A172 (cell line): ENCODE measurements at regions not wholly inside any gene's neighbourhood (a gene's known extent, or its start where the extent isn't known, plus 50 kb on each side); places are given as distances from the start of the nearest gene placed in this dataset.

Experiments
- DNase-seq: peaks from one replicate; pipeline ENCODE4 v3.0.0-alpha.2; 2015; ENCODE audit warnings: low spot score

DNA sequence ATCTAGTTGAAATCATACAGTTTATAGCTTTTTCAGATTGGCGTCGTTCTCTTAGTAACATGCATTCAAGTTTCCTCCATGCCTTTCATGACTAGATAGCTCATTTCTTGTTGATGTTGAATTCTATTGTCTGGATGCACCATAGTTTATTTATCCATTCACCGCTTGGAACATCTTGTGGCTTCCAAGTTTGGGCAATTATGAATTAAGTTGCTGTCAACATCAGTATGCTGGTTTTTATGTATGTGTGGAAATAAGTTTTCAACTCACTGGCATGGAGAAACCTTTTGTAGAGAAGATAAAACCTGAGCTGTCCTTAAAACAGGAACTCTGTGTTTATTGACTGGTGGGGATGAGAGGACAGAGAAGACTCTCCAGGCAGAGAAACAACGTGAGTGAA is 248.0 kb downstream of the CDC5L start:
- DNase-seq = no peak

DNA sequence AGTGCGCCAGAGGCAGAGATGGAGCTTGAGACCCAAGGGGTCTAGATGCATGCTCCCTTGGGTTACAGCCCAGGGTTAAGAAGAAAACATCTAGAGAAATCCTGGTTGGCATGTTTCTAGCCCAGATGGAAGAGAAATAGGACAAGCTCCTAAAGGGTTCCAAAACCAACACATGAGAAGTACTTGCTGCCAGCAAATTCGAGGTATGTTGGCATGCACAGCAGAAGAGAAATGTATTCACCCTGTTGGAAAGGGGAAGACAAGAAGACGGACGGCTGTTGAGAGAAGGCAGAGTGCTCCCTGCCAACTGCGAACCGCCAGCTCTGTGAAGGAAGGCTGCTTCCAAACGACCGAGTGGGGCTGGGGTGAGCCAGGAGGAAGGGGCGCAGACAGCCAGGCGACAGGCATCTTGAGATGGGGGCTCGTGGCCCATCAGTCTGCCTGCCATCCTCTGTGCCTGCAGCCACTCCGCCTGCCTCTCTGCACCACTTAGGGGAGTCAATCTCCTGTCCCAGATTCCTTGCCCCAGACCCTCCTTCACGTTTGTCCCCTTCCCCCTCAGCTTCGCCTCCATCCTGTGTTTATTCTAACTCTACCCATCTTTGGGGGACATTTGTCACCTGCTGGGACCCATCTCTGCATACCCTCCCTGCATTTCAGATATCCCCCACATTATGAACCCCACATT is 249.2 kb downstream of the CDC5L start:
- no peak for DNase-seq

DNA sequence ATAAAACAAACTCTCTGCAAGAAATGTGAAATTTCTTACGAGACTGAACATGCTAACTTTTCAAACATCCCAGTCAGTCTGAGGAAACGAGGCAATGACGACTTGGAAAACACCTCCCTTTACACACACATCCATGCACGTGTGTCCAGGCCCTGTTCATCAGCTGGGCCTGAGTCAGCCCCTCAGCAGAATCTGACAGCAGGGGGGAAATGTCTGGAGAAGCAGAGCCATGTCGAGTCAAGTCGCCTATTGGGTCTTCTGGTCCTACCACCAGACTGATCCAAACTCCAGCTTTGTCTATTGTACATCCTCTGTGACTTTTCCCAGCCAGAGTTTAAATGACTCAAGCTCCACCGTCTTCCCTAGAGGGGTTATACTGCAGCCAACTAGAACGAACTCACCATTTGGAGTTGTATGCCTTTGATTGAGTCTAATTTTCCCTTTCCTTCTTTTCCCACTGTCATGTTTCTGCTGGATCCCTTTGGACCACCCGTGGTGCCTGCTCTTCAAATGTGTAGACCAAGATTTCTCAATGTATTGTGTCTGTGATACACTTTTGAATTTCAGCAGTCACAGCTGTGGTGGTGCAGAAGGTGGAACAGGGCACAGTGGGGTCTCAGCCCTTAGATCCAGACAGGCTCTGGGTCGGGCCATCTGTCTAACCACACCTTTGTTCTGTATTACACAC is 254.0 kb downstream of the CDC5L start:
- no peak for DNase-seq

DNA sequence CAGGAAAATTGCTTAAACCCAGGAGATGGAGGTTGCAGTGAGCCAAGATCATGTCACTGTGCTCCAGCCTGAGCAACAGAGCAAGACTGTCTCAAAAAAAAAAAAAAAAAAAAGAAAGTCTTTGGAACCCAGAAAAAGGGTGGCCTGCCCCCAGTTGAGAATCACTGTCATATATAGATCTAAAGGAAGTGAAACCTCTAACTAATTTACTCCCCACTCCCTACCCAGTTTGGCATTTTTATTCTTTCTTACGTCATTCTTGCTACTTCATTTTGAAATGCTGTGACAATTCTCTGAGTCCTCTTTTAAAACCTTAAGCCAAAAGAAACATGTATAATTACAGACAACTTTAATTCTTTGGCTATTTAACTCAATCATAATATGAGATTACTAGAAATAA is 254.8 kb downstream of the CDC5L start:
- DNase-seq = no peak

DNA sequence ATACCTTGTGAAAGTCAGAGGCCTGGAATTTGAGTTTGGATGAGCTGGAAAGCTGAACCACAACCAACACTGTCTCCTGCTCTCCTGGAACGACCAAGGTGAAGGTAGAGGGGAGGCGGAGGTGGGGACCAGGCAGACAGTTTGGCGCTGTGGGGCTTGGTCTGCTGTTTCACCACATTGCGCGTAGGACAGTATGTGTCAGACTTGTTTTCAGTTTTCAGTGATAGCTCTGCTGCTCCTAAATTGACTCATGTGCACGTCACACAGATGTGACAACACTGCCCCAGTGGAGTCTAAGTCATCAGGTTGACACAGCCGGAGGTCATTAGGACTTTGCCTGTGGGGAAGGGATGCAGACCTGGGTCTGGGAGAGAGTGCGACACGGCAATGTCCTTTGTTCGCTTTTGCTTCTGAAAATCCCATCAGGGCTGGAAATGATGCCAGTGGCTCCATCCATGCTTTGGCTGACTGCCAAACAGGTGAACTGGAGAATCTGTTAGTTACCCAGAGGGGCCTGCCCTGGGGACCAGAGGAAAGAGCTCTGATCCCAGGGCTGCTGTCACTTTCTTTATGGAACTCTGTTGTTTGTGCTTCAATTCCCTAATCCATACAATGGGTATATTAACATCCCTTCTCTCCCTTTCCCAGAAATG is 255.5 kb downstream of the CDC5L start:
- DNase-seq = peak; percentile 18

DNA sequence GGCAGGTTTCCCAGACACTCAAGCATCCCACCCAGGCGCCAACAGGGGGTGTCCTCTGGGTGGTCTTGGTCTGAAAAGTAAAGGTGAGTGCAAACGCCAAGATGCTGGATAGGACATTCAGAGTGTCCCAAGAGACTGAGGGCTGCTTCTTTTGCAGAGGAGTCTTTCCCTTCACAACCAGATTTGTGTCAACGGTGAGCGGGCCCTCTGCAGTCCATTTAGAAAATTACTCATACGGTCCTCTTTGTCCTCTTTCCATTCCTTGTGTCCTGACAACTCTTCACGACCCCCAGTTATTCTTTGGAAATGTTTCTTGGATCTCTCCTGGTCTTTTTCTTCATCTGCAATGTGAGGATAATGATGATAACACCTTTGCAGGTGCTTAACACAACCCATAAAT is 257.8 kb downstream of the CDC5L start:
- no peak for DNase-seq

DNA sequence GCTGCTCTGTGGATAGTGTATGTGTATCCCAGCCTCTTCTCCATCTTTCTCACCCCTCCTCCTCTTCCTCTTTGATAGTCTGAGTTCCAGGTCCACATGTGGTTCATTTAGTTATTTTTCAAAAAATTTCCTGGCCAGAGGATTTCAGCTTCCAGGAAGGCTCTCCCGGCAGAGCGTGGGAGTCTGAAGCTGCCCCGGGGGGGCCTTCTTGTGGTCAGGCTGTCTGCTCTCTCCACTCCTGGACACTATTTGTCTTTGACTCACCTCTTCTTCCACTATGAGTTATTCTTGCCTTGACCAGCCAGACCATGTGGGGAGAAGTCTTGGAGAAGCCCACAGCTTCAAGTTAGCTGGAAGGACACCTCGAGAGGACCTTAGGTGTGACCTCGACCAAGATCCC is 258.8 kb downstream of the CDC5L start:
- DNase-seq = peak; percentile 30

DNA sequence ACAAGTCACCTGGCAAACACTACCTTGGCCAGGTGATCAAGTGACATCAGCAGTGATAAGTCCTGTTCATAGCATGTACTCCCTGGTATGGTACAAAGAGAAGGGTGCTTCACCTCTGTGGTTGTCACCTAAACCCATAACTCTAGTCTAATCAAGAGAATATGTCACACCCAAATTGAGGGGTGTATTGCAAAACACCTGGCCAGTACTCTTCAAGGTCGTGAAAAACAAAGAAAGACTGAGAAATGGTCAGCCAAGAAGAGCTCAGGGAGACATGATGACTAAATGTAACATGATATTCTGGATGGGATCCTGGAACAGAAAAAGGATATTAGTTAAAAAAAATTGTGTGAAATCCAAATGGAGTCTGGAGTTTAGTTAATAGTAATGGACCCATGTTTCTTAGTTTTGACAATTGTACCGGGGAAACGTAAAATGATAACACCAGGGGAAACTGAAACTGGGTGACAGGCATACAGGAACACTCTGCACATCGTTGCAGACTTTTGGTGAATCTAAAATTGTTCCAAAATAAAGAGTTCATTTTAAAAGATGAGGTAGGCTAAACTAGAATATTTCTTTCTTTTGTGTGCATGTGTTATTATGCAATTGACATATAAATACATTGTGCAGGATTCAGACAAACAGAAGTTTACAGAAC is 262.0 kb downstream of the CDC5L start:
- DNase-seq = no peak

DNA sequence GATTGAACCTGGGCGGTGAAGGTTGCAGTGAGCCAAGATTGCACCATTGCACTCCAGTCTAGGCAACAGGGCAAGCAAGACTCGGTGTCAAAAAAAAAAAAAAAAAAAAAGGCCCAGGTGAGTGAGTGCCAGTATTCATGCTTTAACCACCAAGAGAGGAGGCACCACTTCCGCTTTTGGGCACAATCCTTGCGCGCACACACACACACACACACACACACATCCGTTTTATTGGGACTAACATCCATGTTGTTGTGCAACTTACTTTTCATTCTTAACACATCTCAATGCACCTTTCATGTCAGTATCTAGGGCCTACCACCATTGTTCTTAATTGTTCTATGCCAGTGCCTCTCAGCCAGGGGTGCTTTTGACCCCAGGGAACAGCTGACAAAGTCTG is 263.0 kb downstream of the CDC5L start:
- DNase-seq = no peak

DNA sequence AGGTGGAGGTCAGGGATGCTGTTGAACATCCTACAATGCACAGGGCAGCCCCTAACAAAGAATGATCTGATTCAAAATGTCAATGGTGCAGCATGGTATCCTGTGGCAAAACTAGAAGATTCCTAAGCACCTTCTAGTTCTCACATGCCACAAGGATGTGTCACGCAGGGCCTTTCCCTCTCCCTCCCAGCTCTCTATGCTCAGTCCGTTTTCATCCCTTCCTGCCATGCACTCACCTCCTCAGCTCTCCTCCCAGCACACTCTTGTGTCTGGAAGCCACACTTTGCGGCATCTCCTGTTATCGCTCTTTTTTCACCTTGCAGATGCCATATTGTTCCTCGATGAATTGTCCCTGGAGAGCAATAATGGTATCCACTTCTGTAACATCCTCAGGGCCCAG is 263.4 kb downstream of the CDC5L start:
- DNase-seq = peak; percentile 62

DNA sequence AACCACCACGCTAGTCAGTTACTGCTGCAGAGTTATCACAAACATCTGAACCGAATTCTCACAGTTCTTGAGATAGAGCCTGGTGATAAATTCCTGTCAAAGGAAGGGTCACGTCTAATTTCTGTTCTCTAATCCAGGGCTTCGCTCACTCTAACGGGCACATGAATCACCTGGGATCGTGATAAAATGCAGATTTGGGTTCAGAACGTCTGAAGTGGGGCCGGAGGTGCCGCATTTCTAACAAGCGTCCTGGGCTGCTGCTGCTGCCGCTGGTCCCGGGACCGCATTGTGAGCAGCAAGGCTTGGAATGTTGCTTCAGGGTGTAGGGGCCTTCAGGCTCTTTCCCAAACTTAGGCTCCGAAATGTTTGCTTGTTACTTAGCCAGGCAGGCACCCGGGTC is 264.1 kb downstream of the CDC5L start:
- no peak for DNase-seq

DNA sequence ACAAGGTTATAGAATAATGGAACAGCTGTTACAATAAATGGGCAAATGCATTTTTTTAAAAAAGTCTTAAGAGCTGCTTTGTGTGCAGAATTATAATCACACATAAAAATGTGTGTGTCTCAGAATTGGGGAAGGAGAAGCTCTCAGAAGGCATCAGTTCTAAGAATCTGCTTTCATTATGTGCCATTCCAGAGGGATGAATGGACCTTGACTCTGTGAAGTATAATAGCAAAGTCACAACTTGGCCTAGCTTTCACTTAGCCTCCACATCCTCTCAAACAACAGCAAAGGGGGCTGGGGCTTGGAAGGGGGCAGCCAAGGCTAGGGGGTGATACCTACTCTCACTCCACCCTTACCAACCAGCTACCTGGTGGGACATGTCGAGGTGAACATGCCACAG is 265.0 kb downstream of the CDC5L start:
- no peak for DNase-seq

DNA sequence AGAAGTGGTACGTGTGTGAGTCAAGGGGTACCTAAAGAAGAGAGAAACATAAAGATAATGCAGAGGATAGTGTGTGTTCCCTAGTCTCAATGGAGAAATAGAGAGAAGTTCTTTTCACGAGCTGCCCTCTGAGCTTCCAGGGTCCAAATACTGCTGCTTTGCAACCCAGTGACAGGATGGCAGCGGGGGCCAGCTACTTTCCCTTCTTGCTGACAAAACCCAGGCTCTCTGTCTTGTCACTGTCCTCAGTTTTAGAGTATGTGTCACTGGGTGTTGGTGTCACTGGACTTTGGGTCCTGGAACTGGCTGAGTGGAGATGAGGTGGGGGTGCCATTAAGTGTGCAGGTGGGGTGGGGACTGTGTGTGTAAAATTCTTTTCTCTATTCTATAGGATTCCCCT is 265.6 kb downstream of the CDC5L start:
- no peak for DNase-seq

DNA sequence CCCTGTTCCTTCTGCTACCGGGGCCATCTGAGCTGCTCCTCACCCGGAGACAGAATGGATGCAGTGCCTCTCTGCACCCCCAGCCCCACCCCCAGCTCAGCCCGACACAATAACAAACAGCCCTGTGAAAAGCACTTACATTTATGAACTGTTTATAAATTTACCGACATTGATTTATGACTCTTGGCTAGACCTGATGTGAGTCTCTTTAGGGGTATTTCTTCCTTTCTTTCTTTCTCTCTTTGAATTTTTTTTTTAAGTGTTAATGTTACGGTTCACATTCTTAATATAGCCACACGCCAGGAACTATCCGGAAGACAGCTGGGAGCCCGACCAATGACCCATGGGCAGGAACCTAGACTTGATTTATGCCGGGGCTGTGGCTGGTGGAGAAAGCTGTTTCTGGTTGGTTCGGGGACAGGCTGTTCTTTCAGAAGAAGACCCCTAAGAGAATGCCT is 266.3 kb downstream of the CDC5L start:
- no peak for DNase-seq

DNA sequence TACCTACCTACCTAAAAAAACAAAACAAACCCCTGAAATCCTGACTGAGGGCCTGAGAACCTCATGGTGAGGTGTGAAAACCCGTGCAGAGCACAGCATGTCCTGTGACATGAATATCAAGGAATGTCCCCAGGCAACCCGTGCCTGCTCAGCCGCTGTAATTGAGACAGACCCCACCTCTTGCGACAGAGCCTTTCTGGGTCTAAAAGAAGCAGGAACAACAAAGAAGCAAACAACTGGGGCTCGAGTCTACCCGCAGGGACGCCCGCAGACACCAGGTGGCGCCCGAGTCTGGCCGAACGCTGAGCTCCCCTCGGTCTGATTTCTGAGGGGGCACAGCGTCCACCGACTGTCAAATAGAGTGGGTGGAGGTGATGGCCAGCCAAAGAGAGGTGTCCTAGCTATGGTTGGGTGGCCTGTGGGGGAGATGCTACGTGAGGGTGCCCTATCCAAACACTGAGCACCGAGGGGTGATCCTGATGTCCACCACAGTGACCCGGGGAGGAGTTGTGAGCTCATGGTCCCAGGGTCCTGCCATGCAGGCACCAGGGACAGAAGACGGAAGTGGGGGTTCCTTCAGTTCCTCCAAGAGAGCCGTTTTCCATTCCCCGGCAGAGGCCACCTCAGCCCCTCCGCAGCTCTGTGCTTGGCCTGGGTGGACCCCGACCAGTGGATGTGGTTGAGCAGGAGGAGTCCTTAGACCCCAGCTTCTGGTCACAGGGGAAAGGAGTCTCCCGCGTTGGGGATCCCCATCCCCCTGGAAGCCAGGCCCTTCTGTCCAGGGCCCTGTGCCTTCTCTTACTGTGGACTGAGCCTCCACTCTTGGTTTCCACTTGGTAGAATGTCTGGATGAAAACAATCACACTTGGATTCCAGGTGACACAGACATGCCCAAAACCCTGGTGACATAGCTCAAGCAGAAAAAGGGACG is 268.2 kb downstream of the CDC5L start:
- peak; percentile 18 for DNase-seq

DNA sequence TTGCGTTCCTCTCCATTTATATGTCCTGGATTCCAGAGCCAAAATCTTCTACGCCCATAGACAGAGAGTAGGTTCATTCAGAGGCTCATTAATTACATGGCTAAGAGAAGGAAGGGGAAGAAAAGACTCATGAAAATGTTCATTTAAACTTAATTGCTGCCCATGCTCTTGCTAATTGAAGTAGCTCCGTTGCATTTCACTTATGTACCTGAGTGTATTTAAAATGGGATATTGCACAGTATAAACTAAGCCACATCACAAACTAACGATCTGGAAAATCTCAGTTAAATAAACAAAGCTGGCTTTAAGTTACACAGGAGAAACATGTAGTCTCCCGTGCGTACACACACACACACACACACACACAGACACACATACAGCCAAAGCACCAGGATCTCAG is 269.2 kb downstream of the CDC5L start:
- DNase-seq = no peak

DNA sequence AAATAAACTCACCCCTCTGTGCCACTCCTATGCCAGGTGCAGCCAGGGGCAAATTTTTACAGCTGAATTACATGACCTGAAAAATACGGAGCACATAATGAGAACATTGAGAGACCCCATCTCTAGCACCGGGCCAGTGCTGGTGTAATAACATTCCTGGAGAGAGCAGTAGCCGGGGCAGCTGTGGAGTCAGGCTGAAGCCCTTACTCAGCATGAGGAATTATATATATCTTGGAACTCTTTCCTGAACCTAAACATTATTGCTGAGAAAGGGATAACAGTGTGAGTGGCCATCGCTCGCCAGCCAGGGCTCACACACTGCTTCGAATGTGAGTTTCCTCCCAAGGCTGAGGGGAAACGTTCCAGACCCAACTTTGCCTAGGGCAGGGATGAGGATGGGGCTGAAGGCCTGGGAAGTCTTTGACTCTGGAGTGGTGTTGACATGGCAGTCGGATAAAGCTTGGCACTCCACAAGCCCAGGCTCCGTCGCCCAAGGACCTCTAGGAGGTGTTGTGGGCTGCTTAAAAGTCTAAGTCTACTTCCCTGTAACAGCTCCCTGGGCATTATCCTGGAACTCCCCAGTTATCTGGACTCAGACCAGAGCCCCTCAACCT is 269.8 kb downstream of the CDC5L start:
- DNase-seq = no peak

DNA sequence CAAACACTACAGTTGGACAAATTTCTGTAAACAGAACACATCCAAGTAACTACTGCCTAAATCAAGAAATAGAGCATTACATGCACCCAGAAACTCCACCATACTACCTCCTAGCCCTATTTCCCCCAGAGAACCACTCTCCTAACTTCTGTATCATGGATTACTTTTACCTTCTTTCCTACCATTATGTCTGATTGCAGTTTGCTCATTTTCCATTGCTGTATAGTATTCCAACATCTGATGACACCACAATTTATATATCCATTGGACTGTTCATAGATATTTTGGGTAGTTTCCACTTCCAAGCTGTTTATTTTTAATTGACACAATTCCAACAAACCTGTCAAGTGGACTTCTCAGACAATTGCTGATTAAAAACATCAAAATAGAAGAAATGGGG is 271.1 kb downstream of the CDC5L start:
- no peak for DNase-seq

DNA sequence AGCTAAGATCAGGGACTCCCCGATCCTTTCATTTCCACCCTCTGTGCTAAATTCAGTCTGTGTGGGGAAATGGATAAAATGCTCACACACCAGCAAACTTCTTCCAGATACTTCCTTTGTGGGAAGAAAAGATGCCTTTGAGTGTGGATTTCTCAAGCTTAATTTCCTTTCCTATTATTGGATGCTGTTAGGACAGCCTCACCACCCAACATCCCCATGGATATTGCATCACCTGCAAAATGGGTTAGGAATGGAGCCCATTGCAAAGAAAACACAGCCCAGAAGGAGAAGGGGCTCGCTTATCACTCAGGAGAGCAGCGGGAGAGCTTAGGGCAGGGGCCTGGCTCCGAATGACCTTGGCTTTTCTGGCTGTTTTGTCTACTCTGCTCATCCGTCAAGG is 272.2 kb downstream of the CDC5L start:
- no peak for DNase-seq

DNA sequence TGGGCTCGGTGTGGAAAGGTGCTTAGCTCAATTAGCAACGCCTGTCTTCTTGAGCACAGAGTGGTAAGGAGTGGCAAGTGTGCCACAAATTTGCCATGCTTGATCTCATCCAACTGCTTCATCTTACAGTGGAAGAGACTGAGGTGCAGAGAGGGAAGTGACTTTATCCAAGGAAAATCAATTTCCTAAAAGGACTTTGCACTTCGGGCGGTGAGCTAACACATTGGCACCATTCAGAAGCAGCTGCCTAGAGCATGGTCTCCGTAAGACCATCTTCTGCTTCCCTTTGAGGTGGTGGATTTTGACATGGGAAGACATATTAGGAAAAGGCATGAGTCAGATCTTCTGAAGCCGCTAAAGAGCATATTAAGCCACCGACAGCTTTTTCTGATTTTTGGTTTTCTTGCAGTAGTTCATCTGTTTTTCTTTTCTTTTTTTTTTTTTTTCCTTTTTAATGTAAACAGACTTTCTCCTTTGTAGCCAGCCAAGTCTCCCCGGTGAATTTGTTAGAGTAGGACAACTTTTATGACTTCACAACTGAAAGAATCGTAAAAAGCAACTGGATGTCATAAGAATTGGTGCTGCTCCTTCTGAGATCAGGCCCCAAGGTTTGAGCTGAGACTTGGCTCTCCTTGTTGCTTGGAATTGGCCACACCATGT is 273.2 kb downstream of the CDC5L start:
- DNase-seq = no peak
